K562 (cell line): ENCODE measurements at regions not wholly inside any gene's neighbourhood (a gene's known extent, or its start where the extent isn't known, plus 50 kb on each side); places are given as distances from the start of the nearest gene placed in this dataset.

Experiments
- BCOR ChIP-seq: fragments of 450-650 bp; IDR thresholded peaks from 2 replicates; pipeline ENCODE4 v1.6.1; 2016
- BRCA1 ChIP-seq, 2 experiments: fragments of 450-650 bp in 1 of 2; sonication (generic) in 1 of 2; formaldehyde crosslinking in 1 of 2; IDR thresholded peaks; 2 replicates each; pipeline versions ENCODE4 v1.5.0 to v1.6.1; 2017 to 2020; ENCODE audit warnings: mild to moderate bottlenecking in 1 of 2, missing genetic modification reagents in 1 of 2
- BRF1 ChIP-seq: IDR thresholded peaks from 3 replicates; pipeline ENCODE4 v1.6.1; 2011; ENCODE audit warnings: borderline replicate concordance, mild to moderate bottlenecking; ENCODE audit not compliant: insufficient read length; ENCODE audit errors: extremely low read depth
- GABPB1 ChIP-seq: sonication (generic); formaldehyde crosslinking; IDR thresholded peaks from 2 replicates; pipeline ENCODE4 v1.8.0; 2022; ENCODE audit warnings: mild to moderate bottlenecking, missing genetic modification reagents
- HLTF ChIP-seq: fragments of 450-650 bp; IDR thresholded peaks from 2 replicates; pipeline ENCODE4 v1.6.1; 2016
- HNRNPK ChIP-seq: fragments of 200-400 bp; formaldehyde crosslinking; IDR thresholded peaks from one replicate; pipeline ENCODE4 v1.6.1; 2018; ENCODE audit warnings: mild to moderate bottlenecking, low read depth, low read length; ENCODE audit not compliant: poor library complexity, severe bottlenecking
- IRF9 ChIP-seq: fragments of 450-650 bp; IDR thresholded peaks from 2 replicates; pipeline ENCODE4 v1.6.1; 2016; ENCODE audit warnings: missing biosample characterization, missing genetic modification characterization
- KLF6 ChIP-seq: fragments of 250-450 bp; sonication (Bioruptor Pico); IDR thresholded peaks from 2 replicates; pipeline ENCODE4 v1.4.0; 2020; ENCODE audit warnings: mild to moderate bottlenecking, moderate library complexity, borderline replicate concordance
- MCM3 ChIP-seq: fragments of 450-650 bp; IDR thresholded peaks from 2 replicates; pipeline ENCODE4 v1.6.1; 2016
- MEIS2 ChIP-seq: fragments of 450-650 bp; IDR thresholded peaks from 2 replicates; pipeline ENCODE4 v1.6.1; 2014; ENCODE audit warnings: mild to moderate bottlenecking; ENCODE audit not compliant: partially characterized antibody
- NFE2 ChIP-seq: IDR thresholded peaks from 2 replicates; pipeline ENCODE4 v1.6.1; 2014; ENCODE audit warnings: antibody characterized with exemption, low read depth
- PHF21A ChIP-seq: fragments of 450-650 bp; IDR thresholded peaks from 2 replicates; pipeline ENCODE4 v1.6.1; 2017; ENCODE audit warnings: low read depth, borderline replicate concordance
- POLR2G ChIP-seq: fragments of 200-400 bp; formaldehyde crosslinking; IDR thresholded peaks from 2 replicates; pipeline ENCODE4 v1.6.1; 2017; ENCODE audit warnings: low read depth, mild to moderate bottlenecking, antibody characterized with exemption, low read length, moderate library complexity
- PYGO2 ChIP-seq: fragments of 450-650 bp; IDR thresholded peaks from 2 replicates; pipeline ENCODE4 v1.6.1; 2016; ENCODE audit warnings: mild to moderate bottlenecking, missing genetic modification characterization, moderate library complexity, missing compliant biosample characterization
- RBBP5 ChIP-seq: fragments of 200-600 bp; sonication (generic); IDR thresholded peaks from 2 replicates; pipeline ENCODE4 v1.6.1; 2012; ENCODE audit warnings: borderline replicate concordance, mild to moderate bottlenecking, low read length, control low read depth, inconsistent platforms; ENCODE audit not compliant: insufficient read depth, poor library complexity, severe bottlenecking
- SAP30 ChIP-seq: fragments of 200-600 bp; sonication (generic); IDR thresholded peaks from 2 replicates; pipeline ENCODE4 v1.6.1; 2012; ENCODE audit warnings: borderline replicate concordance, low read depth, mild to moderate bottlenecking, moderate library complexity, low read length, control low read depth, inconsistent platforms; ENCODE audit not compliant: insufficient read depth, poor library complexity, severe bottlenecking
- SMAD3 ChIP-seq: fragments of 450-650 bp; formaldehyde crosslinking; conservative IDR thresholded peaks from 2 replicates; pipeline ENCODE4 v1.4.0; 2020; ENCODE audit warnings: mild to moderate bottlenecking
- SMAD4 ChIP-seq: fragments of 250-450 bp; sonication (Bioruptor Pico); conservative IDR thresholded peaks from 2 replicates; pipeline ENCODE4 v1.8.0; 2021; ENCODE audit warnings: inconsistent platforms, mild to moderate bottlenecking, moderate library complexity
- TEAD2 ChIP-seq: fragments of 450-650 bp; IDR thresholded peaks from 2 replicates; pipeline ENCODE4 v1.6.1; 2016; ENCODE audit warnings: missing genetic modification characterization, control low read depth, missing compliant biosample characterization
- THAP12 ChIP-seq: fragments of 250-450 bp; sonication (Bioruptor Pico); IDR thresholded peaks from 2 replicates; pipeline ENCODE4 v1.9.0; 2021; ENCODE audit warnings: mild to moderate bottlenecking, inconsistent platforms
- THRA ChIP-seq: fragments of 450-650 bp; IDR thresholded peaks from 2 replicates; pipeline ENCODE4 v1.6.1; 2017; ENCODE audit warnings: mild to moderate bottlenecking, moderate library complexity
- WHSC1 ChIP-seq: IDR thresholded peaks from one replicate; pipeline ENCODE4 v1.6.1; 2012; ENCODE audit warnings: low read length, control low read depth, inconsistent platforms
- ZNF143 ChIP-seq: sonication (generic); formaldehyde crosslinking; IDR thresholded peaks from 2 replicates; pipeline ENCODE4 v1.9.0; 2022; ENCODE audit warnings: mild to moderate bottlenecking, missing genetic modification reagents
- ZNF232 ChIP-seq: sonication (generic); formaldehyde crosslinking; IDR thresholded peaks from 2 replicates; pipeline ENCODE4 v1.8.0; 2022; ENCODE audit warnings: mild to moderate bottlenecking, missing genetic modification reagents
- ZNF785 ChIP-seq: fragments of 250-450 bp; sonication (Bioruptor Pico); IDR thresholded peaks from 2 replicates; pipeline ENCODE4 v1.4.0; 2020; ENCODE audit warnings: mild to moderate bottlenecking

- no peak for TF ChIP-seq THRA
- TF ChIP-seq ZNF143 (CRISPR knock-in tag): no peak
- no peak for TF ChIP-seq MCM3
- no peak for TF ChIP-seq BRCA1 (IDR thresholded peaks at IDR 0.05)
- no peak for TF ChIP-seq BRCA1 (CRISPR knock-in tag; IDR thresholded peaks at IDR 0.05)
- TF ChIP-seq HNRNPK: no peak
- TF ChIP-seq GABPB1 (CRISPR knock-in tag): peak; percentile 65; the same call in 1 of the 2 replicates
- TF ChIP-seq PYGO2 (tag): no peak
- no peak for TF ChIP-seq RBBP5
- TF ChIP-seq WHSC1: no peak
- TF ChIP-seq POLR2G: peak; percentile 86
- TF ChIP-seq THAP12: no peak
- peak; percentile 96 for TF ChIP-seq MEIS2
- no peak; the same call in 1 of the 2 replicates for TF ChIP-seq IRF9 (tag)
- TF ChIP-seq NFE2: peak; percentile 64
- TF ChIP-seq ZNF232: no peak
- TF ChIP-seq HLTF: no peak
- 0 out of 2 replicates have a peak, but pooled peaks have one; percentile 15 for TF ChIP-seq KLF6 (CRISPR knock-in tag)
- peak; percentile 100 for TF ChIP-seq SMAD4 (CRISPR knock-in tag)
- no peak for TF ChIP-seq ZNF785 (CRISPR knock-in tag)
- TF ChIP-seq PHF21A: peak; percentile 86
- TF ChIP-seq BCOR: peak; percentile 73; the same call in 1 of the 2 replicates
- no peak for TF ChIP-seq SMAD3 (CRISPR knock-in tag)
- TF ChIP-seq SAP30: peak; percentile 38
- no peak for TF ChIP-seq TEAD2 (tag)
- no peak for TF ChIP-seq BRF1
These were observed 132.6 kb upstream of the HES1 start (continued) for GRCh38 chr3:194003114-194004057.
